ENCODE measurements at regions not wholly inside any gene's neighbourhood (a gene's known extent, or its start where the extent isn't known, plus 50 kb on each side); places are given as distances from the start of the nearest gene placed in this dataset.

- no peak for TF ChIP-seq CTCF (IDR thresholded peaks at IDR 0.05; ENCODE audit: insufficient read depth, low read depth, low read length)
- DNase-seq (ENCODE audit: low read depth) = no peak
- H3K4me3 ChIP-seq (ENCODE audit: low read depth, low read length) = no peak overlapping the region
Observed at GRCh38 chr12:93308281-93308680, 69.4 kb upstream of the NUDT4 start.

- no peak for TF ChIP-seq CTCF (IDR thresholded peaks at IDR 0.05; ENCODE audit: insufficient read depth, low read depth, low read length)
- DNase-seq (ENCODE audit: low read depth) = no peak
- no peak overlapping the region for H3K4me3 ChIP-seq (ENCODE audit: low read depth, low read length)
Observed at GRCh38 chr12:93311827-93312226, 65.9 kb upstream of the NUDT4 start.

- H3K4me3 ChIP-seq (ENCODE audit: low read depth, low read length) = no peak overlapping the region
- no peak for DNase-seq (ENCODE audit: low read depth)
- no peak for TF ChIP-seq CTCF (IDR thresholded peaks at IDR 0.05; ENCODE audit: insufficient read depth, low read depth, low read length)
Observed at GRCh38 chr12:93314177-93314497, 63.6 kb upstream of the NUDT4 start.

GRCh38 chr12:93315385-93315906, 62.3 kb upstream of the NUDT4 start:
- TF ChIP-seq CTCF (IDR thresholded peaks at IDR 0.05; ENCODE audit: insufficient read depth, low read depth, low read length) = no peak
- no peak overlapping the region for H3K4me3 ChIP-seq (ENCODE audit: low read depth, low read length)
- no peak for DNase-seq (ENCODE audit: low read depth)

GRCh38 chr12:93315907-93316622, 61.7 kb upstream of the NUDT4 start:
- no peak overlapping the region for H3K4me3 ChIP-seq (ENCODE audit: low read depth, low read length)
- DNase-seq (ENCODE audit: low read depth) = peak; percentile 20
- no peak for TF ChIP-seq CTCF (IDR thresholded peaks at IDR 0.05; ENCODE audit: insufficient read depth, low read depth, low read length)

GRCh38 chr12:93316623-93316971, 61.1 kb upstream of the NUDT4 start:
- no peak overlapping the region for H3K4me3 ChIP-seq (ENCODE audit: low read depth, low read length)
- no peak for TF ChIP-seq CTCF (IDR thresholded peaks at IDR 0.05; ENCODE audit: insufficient read depth, low read depth, low read length)
- DNase-seq (ENCODE audit: low read depth) = no peak

- no peak for TF ChIP-seq CTCF (IDR thresholded peaks at IDR 0.05; ENCODE audit: insufficient read depth, low read depth, low read length)
- H3K4me3 ChIP-seq (ENCODE audit: low read depth, low read length) = no peak overlapping the region
- DNase-seq (ENCODE audit: low read depth) = no peak
Observed at GRCh38 chr12:93317227-93317626, 60.5 kb upstream of the NUDT4 start.
